ENCODE measurements at regions not wholly inside any gene's neighbourhood (a gene's known extent, or its start where the extent isn't known, plus 50 kb on each side); places are given as distances from the start of the nearest gene placed in this dataset.
A peak's percentile ranks its signal among the peaks of the same experiment; 100 is the strongest.

GRCh38 chr5:170451747-170452365 is 52.0 kb upstream of the KCNIP1 start:
- DNase-seq = no peak

DNA sequence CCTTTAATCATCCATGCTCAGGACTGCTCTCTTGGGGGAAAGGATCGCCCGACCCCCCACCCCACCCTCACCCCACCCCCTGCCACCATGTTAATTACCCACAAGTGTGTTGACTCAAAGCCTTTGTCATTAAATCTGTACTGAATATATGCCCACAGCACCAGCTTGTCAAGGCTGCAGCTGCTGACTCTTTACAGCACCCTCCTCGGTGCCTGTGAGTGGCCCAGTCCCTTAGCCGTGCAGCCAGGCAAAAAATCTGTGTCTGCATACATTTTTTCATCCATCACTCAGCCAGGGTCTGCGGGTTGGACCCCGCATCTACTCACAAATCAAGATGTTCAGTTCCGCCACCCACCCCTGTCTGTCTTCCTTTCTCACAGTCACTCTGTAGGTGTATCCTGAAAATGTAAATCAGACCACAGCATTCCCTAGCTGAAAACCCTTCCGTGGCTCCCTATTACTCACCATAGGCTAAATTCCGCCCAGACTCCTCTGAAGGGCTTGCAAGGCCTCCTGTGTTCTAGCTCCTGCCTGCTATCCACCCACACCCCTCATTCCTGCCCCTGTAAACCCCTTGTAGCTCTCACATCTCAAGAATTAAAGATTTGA is 53.7 kb upstream of the KCNIP1 start:
- DNase-seq = no peak

DNA sequence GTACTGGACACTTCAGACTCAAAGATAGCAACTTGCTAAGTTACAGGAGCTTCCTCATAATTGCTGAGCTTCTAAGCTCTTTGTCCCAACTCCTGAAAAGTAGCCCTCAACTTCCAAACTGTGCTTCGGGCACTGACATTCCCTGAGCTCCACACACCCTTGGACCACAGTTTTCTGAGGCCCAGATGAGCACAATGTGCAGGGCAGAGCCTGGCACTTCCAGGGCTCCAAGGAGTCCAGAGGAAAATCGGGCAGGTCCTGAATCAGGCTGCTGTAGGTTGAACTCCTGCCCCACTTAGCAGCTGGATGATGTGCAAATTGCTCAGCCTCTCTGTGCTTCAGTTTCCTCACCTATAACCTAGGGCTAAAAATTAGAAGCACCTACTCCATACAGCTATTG is 54.6 kb upstream of the KCNIP1 start:
- DNase-seq = no peak

DNA sequence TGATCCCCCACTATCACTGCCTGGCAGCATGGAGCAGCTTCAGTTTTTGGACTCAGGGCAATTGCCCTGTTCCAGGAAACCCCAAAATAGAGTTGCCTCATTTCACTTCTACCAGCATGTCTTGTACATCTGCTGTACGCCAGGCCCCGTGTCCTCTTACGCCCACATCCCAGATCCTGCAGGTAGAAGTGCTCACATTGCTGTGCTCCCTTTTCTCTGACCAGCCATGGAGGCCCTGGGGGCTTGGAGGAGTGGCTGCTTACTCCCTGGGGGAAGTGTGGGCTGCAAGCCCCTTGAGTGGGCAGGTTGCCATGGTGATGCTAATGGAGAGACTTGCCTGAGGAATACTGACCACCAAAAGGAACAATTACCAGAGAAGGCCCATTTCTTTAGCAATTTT is 55.6 kb upstream of the KCNIP1 start:
- no peak for DNase-seq

- no peak for DNase-seq
Measured at GRCh38 chr5:170446365-170446764, 57.2 kb upstream of the KCNMB1 start.

DNA sequence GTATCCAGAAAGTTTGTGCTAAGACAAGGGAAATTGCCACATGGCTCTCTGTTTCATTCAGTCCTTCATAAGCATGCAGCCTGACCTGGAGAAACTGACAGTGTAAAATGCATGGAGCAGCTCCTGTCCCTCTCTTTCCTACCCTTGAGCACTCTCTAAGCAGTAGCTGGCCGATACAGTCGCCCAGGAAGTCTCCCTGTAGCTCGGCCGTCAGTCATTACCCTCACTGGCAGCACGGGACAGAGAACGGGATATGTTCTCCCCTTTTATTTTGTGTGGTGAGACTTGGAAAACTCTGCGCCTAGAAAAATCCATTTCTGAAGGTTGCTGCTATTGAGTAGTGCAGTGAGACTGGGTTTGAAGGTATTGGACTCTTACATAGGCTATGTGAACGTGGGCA is 56.8 kb upstream of the KCNMB1 start:
- no peak for DNase-seq

DNA sequence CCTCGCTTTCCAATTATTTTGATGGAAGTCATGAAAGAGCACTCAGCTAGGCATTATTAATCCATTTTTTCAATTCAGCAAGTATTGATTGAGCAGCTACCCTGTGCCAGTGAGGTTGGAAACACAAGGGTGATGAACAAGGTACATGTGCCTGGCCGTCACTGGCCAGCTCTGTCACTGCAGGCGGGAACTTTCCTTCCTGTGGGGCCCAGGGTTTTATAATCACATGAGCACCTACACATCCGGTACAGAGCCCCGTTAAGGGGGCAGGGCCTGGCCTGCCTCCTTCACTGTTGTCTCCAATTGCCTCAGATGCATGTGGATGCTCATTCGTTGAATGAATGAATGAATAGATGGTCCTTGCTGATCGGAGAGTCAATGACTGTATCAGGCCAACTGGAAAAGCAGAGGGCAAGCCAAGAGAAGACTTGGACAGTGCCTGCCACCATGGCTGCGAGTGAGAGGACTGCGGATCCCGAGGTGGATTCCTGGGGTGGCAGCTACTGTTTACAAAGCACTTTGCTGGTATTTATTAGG is 55.9 kb upstream of the KCNMB1 start:
- no peak for DNase-seq

GRCh38 chr5:170444181-170444580 is 55.0 kb upstream of the KCNMB1 start:
- peak; percentile 39 for DNase-seq

DNA sequence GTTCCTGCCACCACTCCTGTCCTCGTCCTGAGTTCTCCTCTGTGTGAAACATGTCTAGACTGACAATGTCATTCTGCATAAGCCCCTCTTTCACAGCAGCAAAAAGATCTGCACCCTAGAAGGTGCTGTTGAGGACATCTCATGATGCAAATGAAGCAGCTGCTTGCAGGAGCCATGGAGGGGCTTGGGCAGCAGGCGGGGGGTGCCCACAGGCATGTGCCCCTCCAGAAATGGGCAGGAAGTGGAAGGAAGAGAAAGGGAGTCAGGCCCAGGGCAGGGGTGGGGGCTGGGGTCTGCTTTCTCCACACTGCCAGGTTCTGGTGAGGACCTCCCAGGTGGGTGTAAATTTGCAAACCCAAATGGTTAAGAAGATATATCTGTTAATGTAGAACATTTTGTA is 54.5 kb upstream of the KCNMB1 start:
- DNase-seq = no peak

GRCh38 chr5:170442921-170443320 is 53.8 kb upstream of the KCNMB1 start:
- DNase-seq = no peak

DNA sequence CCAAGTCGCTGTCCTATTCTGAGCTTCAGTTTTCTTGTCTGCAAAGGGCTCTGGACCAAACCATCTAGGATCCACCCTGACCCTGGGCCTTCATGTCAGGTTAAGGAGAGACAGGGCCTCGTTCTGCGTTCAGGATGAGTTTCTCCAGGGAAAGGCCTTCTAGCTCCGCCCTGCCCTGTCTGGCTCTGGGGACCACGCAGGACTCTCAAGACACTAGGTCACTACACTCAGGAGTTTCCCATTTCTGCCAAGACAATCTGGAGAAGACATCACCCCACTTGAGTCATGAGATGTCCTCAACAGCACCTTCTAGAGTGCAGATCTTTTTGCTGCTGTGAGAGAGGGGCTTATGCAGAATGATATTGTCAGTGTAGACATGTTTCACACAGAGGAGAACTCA is 53.2 kb upstream of the KCNMB1 start:
- DNase-seq = no peak

GRCh38 chr5:170441393-170441784 is 52.2 kb upstream of the KCNMB1 start:
- DNase-seq = no peak

DNA sequence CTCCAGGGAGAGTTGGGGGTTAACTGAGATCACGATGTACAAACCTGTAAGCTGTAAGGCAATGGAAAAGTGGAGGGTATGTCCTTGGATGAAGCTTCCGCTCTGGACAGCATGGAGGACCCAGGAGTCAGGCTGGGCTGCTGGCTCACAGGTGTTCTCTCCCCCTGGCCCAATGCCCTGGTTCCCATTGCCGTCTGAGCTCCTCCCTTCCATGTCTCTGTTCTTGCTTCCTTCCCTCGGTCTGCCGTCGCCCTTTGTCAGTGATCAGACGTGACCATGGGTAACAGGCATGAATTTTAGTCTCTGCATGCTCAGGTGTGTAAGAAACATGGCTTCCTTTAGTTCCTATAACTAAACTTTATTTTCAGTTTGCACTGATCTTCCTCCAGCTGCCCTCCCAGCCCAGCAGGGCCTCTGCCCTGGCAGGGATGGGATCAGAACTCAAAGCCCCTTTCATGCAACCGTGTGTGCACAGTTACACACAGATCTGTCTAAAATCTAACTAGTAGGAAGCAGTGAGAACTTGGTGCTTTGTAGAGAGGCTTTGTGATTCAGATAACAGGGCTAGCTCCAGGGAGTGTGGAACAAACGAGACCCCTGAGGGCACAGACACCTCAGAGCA is 51.7 kb upstream of the KCNMB1 start:
- no peak for DNase-seq

GRCh38 chr5:170439944-170440269 is 50.7 kb upstream of the KCNMB1 start:
- no peak for DNase-seq

DNA sequence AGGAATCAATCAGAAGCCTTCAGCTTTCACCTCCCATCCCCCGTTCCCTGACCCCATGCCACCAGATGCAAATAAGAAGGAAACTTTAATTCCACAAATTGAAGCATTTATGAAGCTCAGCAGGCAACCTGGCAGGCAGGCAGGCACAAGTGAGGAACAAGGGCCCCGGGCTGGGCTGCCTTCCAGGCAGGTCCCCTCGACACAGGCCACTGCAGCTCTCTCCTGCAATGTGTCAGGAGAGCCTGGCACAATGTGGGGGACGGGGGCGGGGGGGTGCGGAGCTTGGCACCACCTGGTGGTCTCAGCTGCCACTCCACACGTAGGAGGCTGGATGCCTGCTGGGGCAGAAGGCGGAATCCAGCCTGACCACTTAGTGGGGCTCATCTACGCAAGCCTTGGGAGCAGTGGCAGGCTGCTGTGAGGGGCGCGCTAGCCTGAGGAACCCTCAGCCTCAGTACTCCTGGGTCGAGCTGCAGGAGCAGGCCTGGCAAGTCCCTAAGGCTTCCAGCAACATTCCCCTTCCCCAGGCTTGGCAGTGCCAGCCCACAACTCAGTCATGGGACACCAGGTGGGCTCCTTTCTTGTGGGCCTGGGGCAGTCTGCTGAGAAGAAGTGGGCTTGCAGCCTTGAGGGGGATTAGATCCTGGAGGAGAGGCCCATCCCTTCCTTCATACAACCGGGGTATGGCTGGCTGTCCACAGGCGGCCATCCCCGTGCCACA is 50.2 kb upstream of the KCNMB1 start:
- DNase-seq = no peak

All from NCI-H82 (cell line).